GM12873 (cell line): ENCODE measurements at regions not wholly inside any gene's neighbourhood (a gene's known extent, or its start where the extent isn't known, plus 50 kb on each side); places are given as distances from the start of the nearest gene placed in this dataset.

Source experiments
- TF ChIP-seq, protein P1 (sequence below): IDR thresholded peaks from 2 replicates; pipeline ENCODE4 v1.5.1; 2012; ENCODE audit warnings: low read depth, mild to moderate bottlenecking, moderate library complexity, low read length, control low read depth; ENCODE audit not compliant: insufficient read depth; ENCODE audit errors: missing control alignments

DNA sequence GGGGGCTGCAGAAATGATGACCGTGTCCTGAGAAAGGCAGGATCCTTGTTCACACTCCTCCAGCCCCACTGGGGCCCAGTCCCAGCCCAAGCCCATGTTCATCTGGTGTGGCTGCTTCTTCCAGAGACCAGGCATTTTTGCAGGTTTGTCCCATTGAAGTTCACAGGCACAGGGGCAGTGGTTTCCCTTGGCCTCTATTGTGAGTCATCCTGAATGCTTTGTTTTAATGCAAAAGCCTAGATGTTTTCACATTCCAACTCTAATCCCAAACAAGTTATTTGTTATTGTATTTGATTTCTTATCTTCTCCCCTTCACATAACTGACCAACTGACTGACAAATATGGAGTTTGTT, 426.4 kb upstream of the ID2 start:
- TF ChIP-seq, protein P1, sequence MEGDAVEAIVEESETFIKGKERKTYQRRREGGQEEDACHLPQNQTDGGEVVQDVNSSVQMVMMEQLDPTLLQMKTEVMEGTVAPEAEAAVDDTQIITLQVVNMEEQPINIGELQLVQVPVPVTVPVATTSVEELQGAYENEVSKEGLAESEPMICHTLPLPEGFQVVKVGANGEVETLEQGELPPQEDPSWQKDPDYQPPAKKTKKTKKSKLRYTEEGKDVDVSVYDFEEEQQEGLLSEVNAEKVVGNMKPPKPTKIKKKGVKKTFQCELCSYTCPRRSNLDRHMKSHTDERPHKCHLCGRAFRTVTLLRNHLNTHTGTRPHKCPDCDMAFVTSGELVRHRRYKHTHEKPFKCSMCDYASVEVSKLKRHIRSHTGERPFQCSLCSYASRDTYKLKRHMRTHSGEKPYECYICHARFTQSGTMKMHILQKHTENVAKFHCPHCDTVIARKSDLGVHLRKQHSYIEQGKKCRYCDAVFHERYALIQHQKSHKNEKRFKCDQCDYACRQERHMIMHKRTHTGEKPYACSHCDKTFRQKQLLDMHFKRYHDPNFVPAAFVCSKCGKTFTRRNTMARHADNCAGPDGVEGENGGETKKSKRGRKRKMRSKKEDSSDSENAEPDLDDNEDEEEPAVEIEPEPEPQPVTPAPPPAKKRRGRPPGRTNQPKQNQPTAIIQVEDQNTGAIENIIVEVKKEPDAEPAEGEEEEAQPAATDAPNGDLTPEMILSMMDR, result no peak

DNA sequence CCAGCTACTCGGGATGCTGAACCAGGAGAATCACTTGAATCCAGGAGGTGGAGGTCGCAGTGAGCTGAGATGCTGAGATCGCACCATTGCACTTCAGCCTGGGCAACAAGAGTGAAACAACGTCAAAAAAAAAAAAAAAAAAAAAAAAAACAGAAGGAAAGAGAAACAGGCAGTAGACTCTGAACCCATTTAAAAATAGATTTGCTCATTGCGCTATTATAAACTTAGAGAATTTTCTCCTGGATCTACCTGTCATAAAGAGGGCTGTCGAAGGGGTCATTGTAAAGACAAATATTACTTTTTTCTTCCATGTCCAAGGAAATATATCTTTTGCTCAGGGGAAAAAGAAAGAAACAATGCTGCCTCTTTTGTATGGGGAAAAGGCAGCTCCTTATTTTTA, 425.0 kb upstream of the ID2 start:
- TF ChIP-seq, protein P1, result no peak

DNA sequence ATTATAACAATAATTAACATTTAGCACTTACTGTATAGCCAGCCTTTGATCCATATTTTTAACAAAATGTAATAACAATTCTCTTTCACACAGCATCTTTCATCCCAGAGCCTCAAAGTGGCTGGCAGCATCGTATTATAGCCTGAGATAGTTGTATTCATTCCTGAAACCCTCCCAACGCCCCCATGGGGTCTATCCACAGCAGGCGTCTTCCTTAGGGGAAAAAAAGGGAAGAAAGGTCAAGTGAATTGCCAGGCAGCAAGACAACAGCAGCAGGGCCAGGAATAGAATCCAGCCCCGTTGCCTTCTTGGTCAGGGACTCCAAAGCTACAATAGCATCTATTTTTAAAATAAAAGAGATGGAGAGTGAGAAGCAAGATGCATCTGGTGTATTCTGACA, 424.4 kb upstream of the ID2 start:
- TF ChIP-seq, protein P1, result no peak

DNA sequence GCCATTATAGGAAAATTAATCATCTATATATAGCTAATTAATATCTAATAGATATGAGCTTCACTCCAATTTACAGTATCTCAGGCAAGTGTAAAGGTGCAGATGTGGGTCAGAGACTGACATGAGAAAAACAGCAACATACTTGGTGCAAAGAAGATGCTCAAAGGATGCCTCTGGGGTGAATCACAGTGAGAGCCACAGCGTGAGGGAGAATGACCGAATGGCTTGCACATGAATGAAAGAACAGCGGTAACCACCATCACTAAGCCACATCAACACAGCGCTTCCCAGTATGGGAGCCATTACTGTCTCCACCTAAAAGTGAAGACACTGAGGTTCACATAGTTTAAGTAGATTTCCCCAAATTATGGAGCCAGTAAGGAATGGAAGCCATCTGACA, 423.4 kb upstream of the ID2 start:
- TF ChIP-seq, protein P1, result no peak

DNA sequence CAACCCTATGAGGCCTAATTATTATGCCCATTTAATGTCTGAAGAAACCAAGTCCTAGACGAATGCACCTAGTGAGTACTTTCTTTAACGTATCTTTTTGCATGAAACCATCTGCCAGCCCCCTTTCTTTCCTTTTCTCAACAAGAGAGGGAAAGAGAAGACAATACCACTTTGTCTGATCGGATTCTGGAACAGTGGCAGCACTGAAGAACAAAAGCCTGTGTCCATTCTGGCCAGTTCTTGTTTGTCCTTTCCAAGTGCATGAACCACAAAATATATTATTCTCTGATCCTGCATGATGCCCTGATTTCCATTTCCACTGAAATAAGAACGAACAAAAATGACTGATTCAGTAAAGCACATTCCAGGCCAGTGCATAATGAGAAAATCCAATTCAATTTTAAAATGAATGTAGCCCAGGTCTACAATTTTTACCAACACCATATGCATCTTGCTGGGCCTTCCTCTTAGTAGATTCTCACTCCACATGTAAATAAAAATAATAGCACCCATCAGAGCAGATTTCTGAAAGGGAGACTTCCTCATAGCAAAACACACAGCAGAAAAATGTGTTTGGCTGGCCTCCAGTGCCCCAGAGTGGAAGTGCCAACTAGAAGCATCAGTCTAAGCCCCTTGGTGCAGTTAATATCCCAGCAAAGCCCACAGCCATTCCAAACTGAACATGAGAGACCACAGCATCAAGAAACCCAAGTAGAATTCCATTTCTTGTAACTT, 422.6 kb upstream of the ID2 start:
- TF ChIP-seq, protein P1, result no peak

DNA sequence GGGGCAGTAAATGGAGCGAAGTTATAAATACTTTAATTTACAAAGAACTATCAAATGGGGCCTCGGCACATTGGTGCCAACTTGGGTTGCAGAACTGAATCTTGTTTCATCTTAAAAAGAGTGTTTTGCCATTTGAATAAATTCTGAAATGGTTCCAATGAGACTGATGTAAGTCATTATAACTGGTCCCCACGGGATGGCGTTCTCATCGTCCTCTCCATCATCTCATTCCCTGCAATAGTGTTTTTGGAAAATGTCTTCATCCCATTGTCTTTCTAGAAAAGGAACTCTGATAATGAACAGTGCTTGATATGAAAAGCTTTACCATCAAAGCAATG, 422.0 kb upstream of the ID2 start:
- TF ChIP-seq, protein P1, result no peak

DNA sequence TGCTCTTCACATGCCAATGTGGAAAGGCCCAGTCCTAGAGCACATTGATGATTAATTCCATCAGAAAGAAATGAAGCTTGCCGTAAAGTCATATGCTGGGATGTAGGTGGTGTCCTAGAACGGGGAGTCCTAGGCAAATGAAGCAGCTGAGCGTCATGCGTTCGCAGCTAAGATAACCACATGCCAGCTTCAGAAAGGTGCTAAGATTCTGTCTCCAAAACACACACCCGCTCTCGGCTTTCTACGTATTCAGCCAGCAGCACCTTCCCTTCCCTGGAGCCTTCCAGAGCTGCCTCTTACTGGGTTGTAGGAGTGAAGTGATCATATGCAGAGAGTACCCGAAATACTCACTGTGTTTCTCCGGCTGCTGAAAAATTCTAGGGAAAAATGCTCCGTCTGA, 421.6 kb upstream of the ID2 start:
- TF ChIP-seq, protein P1, result no peak
